ENCODE measurements at regions not wholly inside any gene's neighbourhood (a gene's known extent, or its start where the extent isn't known, plus 50 kb on each side); places are given as distances from the start of the nearest gene placed in this dataset.

DNA sequence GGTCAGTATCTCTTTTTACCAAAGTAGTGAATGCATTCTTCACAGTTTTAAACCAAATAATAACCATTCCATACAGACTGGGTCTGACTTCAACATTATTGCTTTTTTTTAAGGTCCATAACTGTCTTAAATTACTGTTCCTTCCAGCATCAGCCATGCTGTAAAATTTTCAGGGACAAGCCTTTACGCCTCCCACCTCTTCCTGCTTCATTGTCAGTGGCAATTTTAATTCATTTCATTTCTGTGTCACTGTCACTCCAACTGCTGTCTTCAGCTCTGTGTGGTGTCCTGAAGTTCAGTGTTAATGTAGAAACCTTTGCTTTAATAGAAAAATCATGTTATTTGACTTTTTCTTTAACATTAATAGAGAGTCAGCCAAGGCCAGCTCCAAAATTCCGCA lies 365.6 kb upstream of the PTBP2 start:
- Histone ChIP-seq H3K4me1 (ENCODE audit: control insufficient read depth, extremely low read depth, insufficient read depth, low read length) (no peaks in the 10 kb centered on the region), H2AFZ (ENCODE audit: low read depth, low read length) (no peak overlapping the region), H3K9me3 (replicated peaks; ENCODE audit: control insufficient read depth, insufficient read depth, low read length) (no peaks in the 10 kb centered on the region), H3K4me3 (replicated peaks in 1 of 3; ENCODE audit: insufficient read depth in 1 of 3, low read depth in 1 of 3, low read length in 3 of 3) (no peak overlapping the region), H3K9me1 (replicated peaks; ENCODE audit: control insufficient read depth, extremely low read depth, insufficient read depth, low read length) (no peaks in the 10 kb centered on the region), H3K9ac (replicated peaks; ENCODE audit: extremely low read depth, insufficient read depth, low read length) (no peak overlapping the region), H4K20me1 (replicated peaks; ENCODE audit: control insufficient read depth, extremely low read depth, insufficient read depth, low read length) (no peaks in the 10 kb centered on the region), H3K36me3 (ENCODE audit: control insufficient read depth in 2 of 2, extremely low read depth in 1 of 2, insufficient read depth in 2 of 2, low read length in 2 of 2) (no peaks in the 10 kb centered on the region), H3K27ac (ENCODE audit: insufficient read depth, low read depth, low read length) (no peak overlapping the region), H3K79me2 (ENCODE audit: control insufficient read depth, insufficient read depth, low read length) (no peaks in the 10 kb centered on the region), H3K4me2 (ENCODE audit: insufficient read depth, low read length) (no peak overlapping the region), H3K27me3 (ENCODE audit: control insufficient read depth in 2 of 2, insufficient read depth in 2 of 2, low read length in 2 of 2) (no peaks in the 10 kb centered on the region)
- DNase-seq (ENCODE audit: low read depth, low spot score) (no peak), FAIRE-seq (no peak)
- ChIA-PET POLR2A (no interaction called here), CTCF (interaction anchor here (1.2 to 1.5 kb wide), 3 partner anchors 11 to 120 kb away, joined by 3 to 5 read pairs (median 3); no protein-coding TSS in a partner anchor)
- intact Hi-C loops (cut with micrococcal nuclease) (no loop called here), dilution Hi-C loops (cut with MboI; ENCODE audit: extremely low pct_ligation_motif_present, low sequenced_read_pairs) (no loop called here)
- TF ChIP-seq, protein P1, sequence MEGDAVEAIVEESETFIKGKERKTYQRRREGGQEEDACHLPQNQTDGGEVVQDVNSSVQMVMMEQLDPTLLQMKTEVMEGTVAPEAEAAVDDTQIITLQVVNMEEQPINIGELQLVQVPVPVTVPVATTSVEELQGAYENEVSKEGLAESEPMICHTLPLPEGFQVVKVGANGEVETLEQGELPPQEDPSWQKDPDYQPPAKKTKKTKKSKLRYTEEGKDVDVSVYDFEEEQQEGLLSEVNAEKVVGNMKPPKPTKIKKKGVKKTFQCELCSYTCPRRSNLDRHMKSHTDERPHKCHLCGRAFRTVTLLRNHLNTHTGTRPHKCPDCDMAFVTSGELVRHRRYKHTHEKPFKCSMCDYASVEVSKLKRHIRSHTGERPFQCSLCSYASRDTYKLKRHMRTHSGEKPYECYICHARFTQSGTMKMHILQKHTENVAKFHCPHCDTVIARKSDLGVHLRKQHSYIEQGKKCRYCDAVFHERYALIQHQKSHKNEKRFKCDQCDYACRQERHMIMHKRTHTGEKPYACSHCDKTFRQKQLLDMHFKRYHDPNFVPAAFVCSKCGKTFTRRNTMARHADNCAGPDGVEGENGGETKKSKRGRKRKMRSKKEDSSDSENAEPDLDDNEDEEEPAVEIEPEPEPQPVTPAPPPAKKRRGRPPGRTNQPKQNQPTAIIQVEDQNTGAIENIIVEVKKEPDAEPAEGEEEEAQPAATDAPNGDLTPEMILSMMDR (IDR thresholded peaks at IDR 0.05; ENCODE audit: extremely low read depth in 1 of 2, insufficient read depth in 1 of 2, low read depth in 1 of 2, low read length in 2 of 2): no peak
- no peak for TF ChIP-seq EZH2 (IDR thresholded peaks at IDR 0.05; ENCODE audit: borderline replicate concordance, low read depth, low read length, severe bottlenecking)
- TF ChIP-seq MYC (IDR thresholded peaks at IDR 0.05; ENCODE audit: low read depth, low read length): no peak
- TF ChIP-seq, protein P2, sequence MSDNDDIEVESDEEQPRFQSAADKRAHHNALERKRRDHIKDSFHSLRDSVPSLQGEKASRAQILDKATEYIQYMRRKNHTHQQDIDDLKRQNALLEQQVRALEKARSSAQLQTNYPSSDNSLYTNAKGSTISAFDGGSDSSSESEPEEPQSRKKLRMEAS (IDR thresholded peaks at IDR 0.05; ENCODE audit: insufficient read depth, insufficient read length): no peak
- BruUV-seq (replicated peaks): no TSS peak

DNA sequence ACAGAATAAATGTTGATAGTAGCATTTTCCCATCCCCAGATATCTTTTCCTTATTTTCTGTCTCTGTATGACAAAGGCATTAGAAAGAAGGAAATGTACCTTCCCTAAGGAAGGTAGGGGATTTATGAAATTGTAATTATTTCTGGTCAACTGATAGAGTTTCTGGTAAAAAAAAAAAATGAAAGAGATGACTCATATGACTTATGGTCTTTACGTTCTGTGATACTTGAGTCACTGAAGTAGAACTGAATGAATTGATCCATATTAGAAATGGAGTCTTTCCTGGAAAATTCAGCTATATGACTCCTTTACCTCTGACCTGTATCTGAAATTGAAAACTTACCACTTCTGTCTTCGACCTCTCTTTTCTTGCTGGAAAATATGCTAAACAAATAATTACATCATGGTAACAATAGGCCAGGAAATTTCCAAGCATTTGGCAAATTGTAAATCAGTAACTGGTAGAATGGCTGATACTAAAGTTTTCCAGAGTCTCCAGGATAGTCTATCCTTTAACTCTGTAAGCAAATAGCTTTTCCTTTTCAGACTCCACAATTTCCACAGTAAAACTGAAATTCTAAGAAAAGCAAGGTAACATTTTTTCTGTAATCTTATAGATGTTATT lies 364.3 kb upstream of the PTBP2 start:
- DNase-seq (ENCODE audit: low read depth, low spot score) (peak; percentile 9), FAIRE-seq (no peak)
- BruUV-seq (replicated peaks): no TSS peak
- Histone ChIP-seq H4K20me1 (replicated peaks; ENCODE audit: control insufficient read depth, extremely low read depth, insufficient read depth, low read length) (no peaks in the 10 kb centered on the region), H3K9ac (replicated peaks; ENCODE audit: extremely low read depth, insufficient read depth, low read length) (no peak overlapping the region), H3K9me1 (replicated peaks; ENCODE audit: control insufficient read depth, extremely low read depth, insufficient read depth, low read length) (no peaks in the 10 kb centered on the region), H3K27me3 (ENCODE audit: control insufficient read depth in 2 of 2, insufficient read depth in 2 of 2, low read length in 2 of 2) (no peaks in the 10 kb centered on the region), H3K36me3 (ENCODE audit: control insufficient read depth in 2 of 2, extremely low read depth in 1 of 2, insufficient read depth in 2 of 2, low read length in 2 of 2) (no peaks in the 10 kb centered on the region), H3K9me3 (replicated peaks; ENCODE audit: control insufficient read depth, insufficient read depth, low read length) (no peaks in the 10 kb centered on the region), H3K4me1 (ENCODE audit: control insufficient read depth, extremely low read depth, insufficient read depth, low read length) (peaks cover 5% of the 10 kb centered on the region), H3K27ac (ENCODE audit: insufficient read depth, low read depth, low read length) (no peak overlapping the region), H3K4me3 (replicated peaks in 1 of 3; ENCODE audit: insufficient read depth in 1 of 3, low read depth in 1 of 3, low read length in 3 of 3) (no peak overlapping the region), H3K4me2 (ENCODE audit: insufficient read depth, low read length) (no peak overlapping the region), H2AFZ (ENCODE audit: low read depth, low read length) (no peak overlapping the region), H3K79me2 (ENCODE audit: control insufficient read depth, insufficient read depth, low read length) (no peaks in the 10 kb centered on the region)
- CTCF ChIA-PET: interaction anchor here (1.7 kb wide), 1 partner anchor 39 kb away, joined by 3 read pairs; no protein-coding TSS in a partner anchor
- dilution Hi-C loops (cut with MboI; ENCODE audit: extremely low pct_ligation_motif_present, low sequenced_read_pairs): no loop called here
- TF ChIP-seq EZH2 (IDR thresholded peaks at IDR 0.05; ENCODE audit: borderline replicate concordance, low read depth, low read length, severe bottlenecking) (no peak), JUN (IDR thresholded peaks at IDR 0.05; ENCODE audit: borderline replicate concordance, insufficient read depth, insufficient read length, low read depth) (peak; percentile 35), POLR2AphosphoS5 (IDR thresholded peaks at IDR 0.05; ENCODE audit: insufficient read depth, low read depth, low read length) (no peak), GATA2 (IDR thresholded peaks at IDR 0.05; ENCODE audit: insufficient read depth, insufficient read length, low read depth, low read length) (no peak), MYC (IDR thresholded peaks at IDR 0.05; ENCODE audit: low read depth, low read length) (no peak), FOS (IDR thresholded peaks at IDR 0.05; ENCODE audit: borderline replicate concordance, insufficient read depth, low read length) (peak; percentile 44)
- intact Hi-C loops (cut with micrococcal nuclease): no loop called here
- POLR2A ChIA-PET: no interaction called here

Data from endothelial cell of umbilical vein (primary cell).